NCI-H82 (cell line): ENCODE measurements at regions not wholly inside any gene's neighbourhood (a gene's known extent, or its start where the extent isn't known, plus 50 kb on each side); places are given as distances from the start of the nearest gene placed in this dataset.

Experiments used
- DNase-seq: peaks from one replicate; lab custom pipeline; 2025; lab: John Stamatoyannopoulos, UW

DNA sequence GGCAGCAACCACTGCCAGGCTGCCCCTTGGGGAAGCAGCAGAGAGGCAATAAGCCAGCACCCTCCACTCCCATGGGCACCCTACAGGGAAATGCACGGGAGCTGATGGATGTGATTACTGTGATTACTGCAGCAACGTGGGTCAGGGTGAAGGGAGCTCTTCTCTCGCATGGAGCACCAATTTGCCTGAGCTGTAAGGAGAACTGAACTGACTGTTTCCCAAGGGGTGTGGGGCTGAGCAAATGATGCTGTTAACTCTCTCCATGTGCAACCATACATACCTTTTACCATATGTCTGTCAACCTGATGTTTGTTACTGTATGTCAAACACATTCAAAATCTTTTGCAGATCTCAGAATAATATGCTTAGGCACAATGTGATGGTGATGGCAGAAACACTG lies 680.6 kb downstream of the SQOR start:
- peak; percentile 35 for DNase-seq

DNA sequence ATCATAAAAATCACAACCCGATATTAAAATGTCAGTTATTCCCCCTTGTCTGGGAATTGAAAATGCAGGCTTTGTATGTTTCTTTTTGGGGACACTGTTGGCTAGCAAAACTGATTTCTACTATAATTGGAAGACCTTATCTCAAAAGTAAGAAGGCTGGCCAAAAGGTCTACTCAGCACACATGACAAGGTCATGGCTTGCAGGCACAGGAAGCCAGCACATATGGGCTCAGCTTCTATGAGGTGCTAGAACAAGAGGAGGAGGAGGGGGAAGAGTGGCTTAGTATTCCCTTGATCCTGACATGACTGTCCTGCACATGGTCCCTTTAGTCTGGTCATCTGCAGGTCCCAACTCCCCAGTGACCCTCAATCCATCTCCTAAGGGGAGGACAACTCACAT lies 681.2 kb downstream of the SQOR start:
- DNase-seq: no peak

DNA sequence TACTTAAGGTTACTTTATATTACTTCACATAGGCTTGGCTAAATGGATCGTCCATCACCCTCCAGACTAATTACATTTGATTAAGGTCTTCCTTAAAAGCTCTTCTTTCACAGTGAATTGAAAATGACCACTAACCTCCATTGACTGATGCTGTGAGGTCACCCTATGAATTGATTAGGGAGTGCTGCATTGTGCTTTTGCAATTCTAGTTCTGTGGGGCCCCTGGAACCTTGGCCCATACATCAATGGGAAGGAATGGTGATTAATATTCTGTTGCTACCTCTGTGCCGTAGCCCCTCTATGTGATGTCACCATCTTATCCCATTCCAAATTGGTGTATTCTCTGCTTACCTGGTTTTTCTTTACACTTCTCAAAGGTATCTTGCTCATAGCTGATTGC lies 682.2 kb downstream of the SQOR start:
- DNase-seq: no peak

DNA sequence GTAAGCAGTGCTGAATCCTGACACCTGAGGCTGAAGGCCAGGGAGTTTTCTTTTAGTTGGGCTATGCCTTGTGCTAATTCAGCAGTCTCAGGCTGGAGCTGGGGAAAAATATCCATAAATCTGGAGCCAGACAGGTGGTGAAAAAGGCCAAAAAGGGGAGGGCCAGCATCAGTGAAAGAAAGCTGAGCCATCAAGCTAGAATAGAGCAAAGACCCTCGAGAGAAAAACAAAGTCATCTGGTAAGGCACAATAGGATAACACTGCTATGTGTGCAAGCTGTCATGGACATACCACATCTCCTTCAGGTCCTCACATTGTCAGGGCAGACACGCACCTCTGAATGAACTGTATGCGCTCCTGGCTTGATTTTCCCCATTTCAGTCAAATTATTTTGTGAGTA lies 687.9 kb downstream of the SQOR start:
- DNase-seq: peak; percentile 66

DNA sequence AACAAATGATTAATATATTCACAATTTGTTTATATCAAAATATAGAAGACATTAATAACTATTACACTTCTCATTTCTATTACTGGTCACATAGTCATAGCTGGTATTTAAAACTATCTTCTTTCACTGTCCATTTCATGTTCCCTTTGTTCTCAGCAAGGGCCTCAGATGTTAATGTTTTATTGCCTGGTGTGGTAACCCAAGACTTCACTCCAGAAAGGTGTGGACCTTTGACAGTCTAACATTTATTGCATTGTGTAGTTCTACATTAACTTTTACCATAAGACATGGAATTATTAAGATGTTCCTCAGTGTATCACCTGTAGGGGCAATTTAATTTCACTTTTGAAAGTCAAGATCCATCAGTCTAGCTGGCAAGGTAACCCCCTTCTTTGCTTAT lies 691.3 kb downstream of the SQOR start:
- no peak for DNase-seq

DNA sequence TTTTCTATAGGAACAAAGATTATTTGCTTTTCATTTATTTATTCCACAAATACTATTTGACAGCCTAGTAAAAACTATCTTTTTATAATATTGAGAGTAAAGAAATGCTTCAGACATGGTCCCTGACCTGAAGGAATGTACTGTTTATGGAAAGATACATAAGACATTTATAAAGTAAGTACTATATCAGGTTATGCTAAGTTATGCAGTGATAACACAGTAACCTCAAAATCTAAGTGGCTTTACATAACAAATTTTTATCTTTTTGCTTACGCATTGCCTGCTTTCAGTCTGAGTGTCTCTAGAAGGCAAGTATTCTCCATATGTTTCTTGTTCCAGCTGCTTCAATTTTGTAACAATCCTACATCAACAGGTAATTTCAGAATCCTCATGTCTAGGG lies 694.0 kb downstream of the SQOR start:
- no peak for DNase-seq

DNA sequence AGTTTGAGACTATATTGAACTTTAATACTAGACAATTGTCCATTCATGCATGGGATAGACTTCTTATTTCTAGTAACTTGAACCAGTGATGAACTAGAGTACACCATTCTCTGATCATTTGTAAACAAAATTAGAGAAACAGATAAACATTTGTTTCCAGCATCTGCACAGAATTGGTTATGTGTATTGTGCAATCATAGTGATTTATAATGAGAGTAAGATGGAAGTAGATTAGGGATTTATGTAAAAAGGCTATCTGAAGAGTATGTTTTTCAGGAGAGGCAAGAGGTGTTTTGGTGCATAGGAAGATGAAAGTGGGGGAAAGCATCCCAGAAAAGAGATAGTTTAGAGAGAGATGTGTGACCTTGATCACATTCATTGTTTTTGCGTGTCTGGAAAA lies 695.0 kb downstream of the SQOR start:
- no peak for DNase-seq

DNA sequence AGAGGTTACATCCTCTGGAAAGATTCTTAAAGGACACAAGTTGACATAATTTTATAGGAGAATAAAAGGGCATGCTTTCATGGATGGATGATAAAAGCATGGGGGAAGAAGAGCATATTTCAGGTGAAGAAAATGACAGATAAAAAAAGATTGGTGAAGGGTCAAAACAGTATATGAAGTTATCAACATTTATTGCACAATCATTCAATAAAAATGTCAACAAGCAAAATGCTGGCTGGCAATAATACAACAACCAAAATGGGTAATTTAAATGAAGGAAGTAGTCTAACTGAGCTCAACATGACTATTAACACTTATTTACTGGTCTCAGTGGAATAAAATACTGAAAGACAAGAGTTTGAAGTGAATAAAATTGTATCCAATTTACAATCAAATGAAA lies 696.7 kb downstream of the SQOR start:
- no peak for DNase-seq

DNA sequence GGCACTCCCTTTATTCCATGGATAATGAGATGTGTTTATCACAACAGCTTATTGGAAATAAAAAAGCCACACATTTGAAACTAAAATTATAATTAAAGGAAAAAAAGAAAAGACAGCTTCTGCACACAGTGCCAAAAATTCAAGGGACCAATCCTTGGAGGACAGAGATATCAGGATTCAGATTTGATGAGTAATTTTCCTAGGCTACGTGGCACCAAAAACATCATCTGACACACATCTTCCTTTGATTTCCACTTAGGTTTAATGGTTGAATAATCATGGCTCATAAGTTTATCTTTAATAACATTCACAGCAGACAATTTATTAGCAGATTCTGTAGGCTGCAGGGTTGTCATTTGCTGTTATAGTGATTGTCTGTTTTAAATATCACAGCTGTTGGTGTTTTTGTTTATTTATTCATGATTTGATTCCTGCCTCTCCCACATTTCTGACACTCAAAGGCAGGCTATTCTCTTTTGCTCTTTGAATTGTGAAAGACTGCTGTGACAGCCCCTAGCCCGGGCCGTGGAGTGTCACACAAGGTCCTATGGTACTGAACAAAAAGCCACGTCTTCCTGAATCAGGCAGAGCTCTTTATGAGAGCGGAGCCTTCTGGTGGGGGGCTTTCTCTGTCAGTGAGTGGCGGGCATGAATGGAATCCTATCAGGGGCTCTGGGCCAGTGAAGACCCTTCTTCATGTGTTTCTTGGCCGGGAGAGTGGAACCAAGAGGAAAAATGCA lies 708.5 kb downstream of the SQOR start:
- no peak for DNase-seq

DNA sequence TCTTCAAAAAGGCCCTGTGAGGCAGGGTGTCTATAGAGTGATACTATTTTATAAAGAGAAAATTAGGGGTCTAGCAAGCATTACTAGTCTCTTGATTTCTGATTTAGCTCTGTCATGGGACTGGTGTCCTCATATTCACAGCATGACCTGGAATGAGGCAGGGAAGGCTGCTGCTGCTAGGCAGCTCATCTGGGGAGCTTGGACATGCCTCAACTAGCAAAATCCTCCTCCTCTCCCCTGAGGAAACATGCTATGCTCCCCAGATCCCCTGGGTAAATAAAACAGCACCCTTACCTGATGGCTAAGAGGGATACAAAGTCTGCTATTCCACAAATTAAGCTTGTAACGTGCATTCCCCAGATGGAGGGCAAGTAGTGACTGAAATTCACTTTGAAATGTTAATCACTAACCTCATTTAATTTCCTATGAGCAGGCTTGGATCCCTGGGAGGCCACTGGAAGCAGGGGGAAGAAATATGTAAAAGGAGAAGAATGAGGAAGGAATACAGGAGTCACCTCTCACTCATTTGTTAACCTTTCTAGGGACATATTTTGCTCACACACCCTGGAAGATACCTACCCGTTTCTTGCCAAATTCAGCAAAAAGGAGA lies 709.4 kb downstream of the SQOR start:
- DNase-seq: peak; percentile 41

DNA sequence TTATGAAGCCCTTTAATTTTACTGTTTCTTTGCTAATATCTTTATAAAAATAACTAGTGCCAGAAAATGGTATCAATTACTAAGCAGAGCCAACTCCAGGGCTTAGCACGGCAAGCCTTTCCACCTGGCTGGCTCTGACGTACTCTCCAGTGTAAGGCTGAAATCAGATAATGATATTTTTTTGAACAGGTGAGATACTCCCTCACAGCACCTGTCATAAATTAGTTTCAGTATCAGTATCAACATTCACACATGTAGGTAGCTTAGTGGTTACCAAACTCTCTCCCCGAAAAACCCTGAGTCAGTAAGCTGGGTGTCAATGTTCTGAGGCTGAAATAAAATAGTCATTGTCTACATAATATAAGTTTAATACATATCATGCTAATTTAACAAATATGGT lies 710.1 kb downstream of the SQOR start:
- no peak for DNase-seq

DNA sequence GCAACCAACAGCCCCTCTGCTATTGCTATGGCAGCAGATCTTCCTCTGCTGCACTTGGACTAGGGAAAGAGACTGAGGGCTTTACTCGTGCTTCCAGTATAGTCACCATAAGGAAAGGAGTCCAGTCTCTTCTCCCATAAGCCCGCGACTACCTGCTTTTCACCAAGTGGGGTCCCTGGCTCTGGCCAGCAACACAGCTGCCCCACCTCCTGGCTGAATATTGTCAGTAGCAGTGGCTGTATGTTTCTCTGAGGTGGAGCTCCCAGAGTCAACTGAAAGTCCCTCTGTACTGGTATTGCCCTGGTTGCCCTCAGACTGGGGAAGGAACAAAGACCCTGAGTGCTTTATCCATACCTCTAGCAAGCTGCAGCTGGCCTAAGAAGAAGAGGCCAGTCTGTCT lies 719.6 kb downstream of the SQOR start:
- no peak for DNase-seq

DNA sequence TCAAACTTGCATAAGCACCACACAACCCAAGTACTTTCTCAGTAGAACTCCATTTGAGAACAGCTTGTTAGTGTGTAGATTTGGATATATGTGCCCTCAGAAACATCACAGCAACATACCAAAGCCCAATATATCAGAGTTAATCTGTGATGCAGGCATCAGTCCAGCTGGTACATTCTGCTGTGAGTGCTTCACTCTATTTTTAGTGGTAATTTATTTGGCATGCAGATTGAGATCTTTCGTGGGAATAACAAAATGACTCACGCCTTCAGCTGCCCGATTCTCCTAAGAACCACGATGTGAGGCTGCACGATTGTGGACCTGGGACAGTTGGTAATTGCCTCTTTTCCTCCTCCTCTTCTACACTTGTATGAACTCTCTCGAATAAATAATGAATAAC lies 730.7 kb downstream of the SQOR start:
- DNase-seq: no peak

DNA sequence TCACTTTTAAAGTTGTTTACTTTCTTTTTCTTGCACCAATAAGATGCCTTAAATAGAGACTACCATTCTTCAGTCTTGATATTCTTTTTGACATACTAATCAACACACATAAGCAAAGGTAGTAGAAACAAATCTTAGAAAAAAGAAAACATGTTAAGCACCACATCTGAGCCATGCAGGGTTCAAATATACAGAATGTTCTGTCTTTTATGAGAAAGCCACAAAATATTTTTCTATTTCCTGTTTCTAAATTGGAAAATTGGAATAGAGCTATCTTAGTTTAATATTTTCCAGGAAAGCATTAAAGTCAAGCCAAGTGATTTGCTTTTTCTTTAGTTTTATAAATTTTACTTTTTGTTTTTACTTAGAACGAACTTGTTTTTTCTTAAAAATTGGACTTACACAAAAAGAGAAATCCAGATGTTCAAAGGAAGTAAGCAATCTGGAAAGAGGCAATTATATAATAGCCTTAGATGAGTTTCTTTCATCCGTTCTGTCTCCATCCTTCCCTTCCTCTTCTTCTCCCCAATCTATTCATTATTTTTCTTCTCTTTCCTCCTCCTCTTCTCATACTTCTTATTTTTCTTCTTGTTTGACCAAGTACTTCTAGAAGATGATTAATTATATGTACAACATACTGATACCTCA lies 731.7 kb downstream of the SQOR start:
- DNase-seq: no peak

DNA sequence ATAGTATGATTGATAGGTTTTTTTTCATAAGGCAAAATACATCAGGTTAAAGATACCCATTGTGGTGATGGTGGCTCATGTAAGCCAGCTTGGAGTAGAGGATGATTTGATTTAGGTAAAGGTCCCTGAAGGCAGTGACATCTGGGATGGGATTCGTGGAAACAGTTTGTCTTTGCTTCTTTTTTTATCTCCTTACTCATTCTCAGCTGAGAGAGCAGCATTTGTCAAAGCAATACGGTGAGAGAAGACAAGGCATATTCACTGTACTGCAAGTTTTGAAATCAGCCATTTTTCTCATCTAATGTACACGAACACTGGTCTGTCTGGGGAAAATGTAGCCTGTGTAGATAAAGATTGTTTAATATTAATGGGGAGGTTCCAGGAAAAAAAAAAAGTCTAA lies 749.1 kb downstream of the SQOR start:
- DNase-seq: no peak

DNA sequence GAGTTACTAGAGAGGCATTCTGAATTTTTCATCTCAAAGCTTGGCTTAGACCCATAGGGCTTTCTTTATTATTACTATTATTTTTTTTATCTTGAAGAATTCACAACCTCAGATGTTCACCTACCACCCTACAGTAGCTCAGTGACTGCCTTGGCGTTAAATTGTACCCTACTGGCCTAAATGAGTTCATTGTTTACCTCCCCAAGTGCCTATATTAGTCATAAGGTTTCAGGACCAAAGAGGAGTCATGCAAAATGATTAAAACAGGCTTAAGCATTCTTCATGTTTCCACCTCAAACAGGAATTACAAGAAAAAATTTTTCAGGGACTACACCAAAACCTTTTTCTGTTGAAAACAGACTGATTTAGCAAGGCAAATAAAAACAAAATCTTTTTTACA lies 751.5 kb downstream of the SQOR start:
- no peak for DNase-seq

DNA sequence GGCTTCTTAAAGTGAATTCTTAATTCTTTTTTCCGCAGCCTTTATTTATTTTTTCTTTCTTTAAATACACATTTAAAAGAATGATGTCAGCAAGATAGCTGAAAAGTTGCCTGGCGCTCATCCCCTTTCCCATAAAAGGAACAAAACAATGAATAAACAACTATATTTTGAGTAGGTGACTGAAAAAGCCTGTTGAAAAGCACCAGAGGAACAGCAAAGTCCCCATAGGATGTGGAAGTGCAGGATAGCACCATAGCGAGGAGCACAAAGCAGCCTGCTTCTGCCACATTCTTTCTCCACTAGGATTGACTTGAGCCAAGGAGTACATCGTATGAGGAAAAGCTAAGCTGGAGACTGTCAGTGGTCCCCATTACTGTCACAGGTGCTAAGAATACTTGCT lies 754.9 kb downstream of the SQOR start:
- no peak for DNase-seq

DNA sequence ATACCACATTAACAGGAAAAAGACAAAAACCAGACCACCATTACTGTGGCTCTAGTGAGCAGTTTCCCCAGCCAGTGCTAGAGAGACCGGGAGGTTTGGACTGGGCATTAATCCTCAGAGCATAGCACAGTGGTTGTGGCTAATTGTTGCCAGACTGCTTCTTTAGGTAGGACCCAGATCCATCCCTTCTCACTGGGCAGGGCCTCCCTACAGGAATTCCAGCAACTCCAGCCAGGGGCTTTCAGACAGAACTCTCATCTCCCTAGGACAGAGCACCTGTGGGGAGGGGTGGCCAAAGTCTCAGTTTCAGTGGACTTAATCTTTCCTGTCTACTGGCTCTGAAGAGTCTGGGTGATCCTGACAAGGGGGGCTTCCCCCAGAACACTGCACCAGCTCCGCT lies 759.6 kb downstream of the SQOR start:
- no peak for DNase-seq

DNA sequence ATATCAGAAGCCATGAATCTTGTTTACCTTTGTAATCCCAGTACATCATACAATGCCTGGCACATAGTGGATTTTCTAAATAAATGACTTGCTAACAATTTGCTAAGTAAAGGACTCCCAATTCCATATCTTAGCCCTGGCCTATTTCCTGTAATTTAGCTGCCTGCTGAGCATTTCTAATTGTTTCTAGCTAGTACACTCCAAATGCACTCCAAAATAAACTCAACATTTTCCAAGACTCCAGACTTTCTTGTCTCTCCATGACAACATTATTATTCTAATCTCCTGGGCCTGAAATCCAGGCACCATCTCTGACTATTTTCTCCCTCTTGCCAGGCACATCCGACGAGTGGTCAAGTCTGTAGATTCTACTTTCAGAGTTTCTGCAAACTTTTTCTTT lies 773.5 kb downstream of the SQOR start:
- no peak for DNase-seq

DNA sequence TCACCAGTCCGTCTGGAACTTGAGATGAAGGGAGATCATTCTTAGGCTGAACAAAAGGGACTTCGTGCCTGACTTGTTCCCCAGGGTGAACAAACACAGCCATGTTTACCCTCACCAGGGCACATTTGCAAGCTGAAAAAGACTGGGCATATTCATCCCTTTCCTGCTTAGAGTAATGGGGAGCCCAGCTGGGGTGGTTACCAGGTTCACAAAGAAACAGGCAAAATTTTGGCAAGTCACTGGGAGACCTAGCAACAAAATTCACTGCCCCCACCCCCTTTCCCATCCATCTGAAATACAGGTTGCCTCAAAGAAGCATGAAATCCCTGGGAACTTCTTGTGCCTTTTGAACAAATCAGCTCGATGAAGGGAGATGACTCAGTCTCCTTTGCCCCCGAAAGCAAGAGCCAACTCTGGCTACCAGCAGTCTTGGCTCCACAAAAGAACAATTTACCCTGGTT lies 775.0 kb downstream of the SQOR start:
- no peak for DNase-seq

DNA sequence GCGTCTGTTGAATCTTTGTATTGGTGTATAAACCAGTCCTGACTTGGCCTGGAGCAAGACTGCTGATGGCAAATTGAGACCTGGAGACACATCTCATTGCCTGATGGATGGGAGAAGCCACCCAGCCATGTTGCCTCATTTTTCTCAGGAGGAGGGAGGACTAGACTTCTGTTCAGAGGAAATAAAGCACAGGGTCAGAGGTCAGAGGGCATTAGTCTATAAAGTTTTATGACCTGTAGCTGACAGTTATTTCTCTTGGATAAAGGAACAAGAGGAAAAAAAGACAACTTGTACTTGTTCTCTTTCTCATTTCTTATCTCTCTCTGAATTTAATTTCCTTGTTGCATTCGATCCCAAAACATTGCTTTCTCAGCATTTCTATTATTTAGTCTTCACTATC lies 775.9 kb downstream of the SQOR start:
- no peak for DNase-seq

DNA sequence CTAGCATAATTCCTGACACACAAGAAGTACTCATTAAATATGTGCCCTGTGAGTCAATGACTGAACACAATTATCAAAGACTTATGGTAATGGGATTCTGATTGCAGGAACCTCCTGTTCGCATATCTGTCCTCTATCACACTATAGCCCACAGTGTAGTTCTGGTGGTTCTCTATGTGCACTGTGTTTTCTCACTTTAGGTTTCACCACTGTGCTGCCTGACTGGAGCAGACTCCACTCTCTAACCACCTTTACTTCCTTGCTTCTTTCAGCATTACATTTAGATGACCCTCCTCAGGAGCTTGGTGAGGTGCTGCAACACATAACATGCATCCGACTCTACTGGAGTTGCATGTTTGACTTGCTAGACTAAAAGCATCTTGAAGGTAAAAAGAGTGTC lies 777.1 kb downstream of the SQOR start:
- peak; percentile 19 for DNase-seq

DNA sequence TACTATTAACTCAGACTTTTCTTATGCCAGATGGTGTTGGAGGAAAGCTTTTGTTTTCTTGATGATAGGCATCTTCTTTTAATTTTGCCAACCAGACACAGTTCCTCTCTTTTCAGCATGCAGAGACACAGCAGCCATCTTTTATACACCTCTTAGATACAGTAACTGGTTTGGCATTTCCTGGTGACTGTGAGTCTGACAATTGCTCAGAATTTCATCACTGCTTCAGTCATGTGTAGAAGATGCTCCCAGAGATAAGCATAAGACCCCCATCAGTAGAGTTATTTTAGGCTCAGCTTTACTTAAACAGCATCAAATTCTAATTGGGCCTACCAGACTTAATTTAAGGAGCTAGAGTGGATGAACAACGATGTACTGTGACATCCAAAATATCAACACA lies 779.0 kb downstream of the SQOR start:
- no peak for DNase-seq

DNA sequence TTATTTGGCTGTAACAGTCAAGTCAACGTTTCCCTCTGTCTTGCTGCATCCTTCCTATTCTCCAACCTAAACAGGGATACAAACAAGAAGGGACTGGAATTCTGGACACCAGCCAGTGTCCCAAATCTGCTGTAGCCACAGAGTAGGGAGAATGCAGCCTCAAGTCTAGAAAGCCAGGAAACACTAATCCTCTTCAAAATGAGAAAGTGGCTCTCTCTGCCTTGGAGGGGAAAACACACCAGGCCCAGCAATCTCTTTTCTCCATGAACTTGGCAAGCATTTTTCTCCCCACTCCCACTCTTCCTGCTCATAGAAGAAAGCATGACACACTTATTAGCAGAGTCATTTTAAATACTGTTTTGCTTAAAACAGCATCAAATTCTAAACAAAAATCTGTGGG lies 781.7 kb downstream of the SQOR start:
- peak; percentile 7 for DNase-seq
